ENCODE measurements at regions not wholly inside any gene's neighbourhood (a gene's known extent, or its start where the extent isn't known, plus 50 kb on each side); places are given as distances from the start of the nearest gene placed in this dataset.
A peak's percentile ranks its signal among the peaks of the same experiment; 100 is the strongest.

GRCh38 chr10:28875549-28876081 lies 198.3 kb downstream of the BAMBI start:
- no peak overlapping the region for H3K27ac Mint-ChIP-seq
- H3K4me1 Mint-ChIP-seq = no peaks in the 10 kb centered on the region
- POLR2A ChIA-PET = no interaction called here
- DNase-seq = no peak
- CTCF ChIA-PET = interaction anchor here (0.6 kb wide), 1 partner anchor 319 kb away, joined by 3 read pairs; no protein-coding TSS in a partner anchor
- H3K36me3 Mint-ChIP-seq (ENCODE audit: low read depth) = no peaks in the 10 kb centered on the region
- no peak overlapping the region for H3K4me3 Mint-ChIP-seq
- peaks cover 16% of the 10 kb centered on the region for H3K27me3 Mint-ChIP-seq
- H3K9me3 Mint-ChIP-seq (ENCODE audit: low read depth) = no peaks in the 10 kb centered on the region
- no peak for ATAC-seq
- intact Hi-C loops (cut with DNase I, micrococcal nuclease) = no loop called here

- Mint-ChIP-seq H3K4me1 (no peaks in the 10 kb centered on the region), H3K27ac (no peak overlapping the region), H3K4me3 (no peak overlapping the region), H3K36me3 (ENCODE audit: low read depth) (no peaks in the 10 kb centered on the region), H3K9me3 (ENCODE audit: low read depth) (no peaks in the 10 kb centered on the region), H3K27me3 (peaks cover 18% of the 10 kb centered on the region)
- no peak for DNase-seq
- ChIA-PET POLR2A (no interaction called here), CTCF (no interaction called here)
- ATAC-seq = no peak
- intact Hi-C loops (cut with DNase I, micrococcal nuclease) = no loop called here
Measured at GRCh38 chr10:28878236-28878970, 201.1 kb downstream of the BAMBI start.

GRCh38 chr10:28879246-28879645 lies 201.9 kb downstream of the BAMBI start:
- POLR2A ChIA-PET = no interaction called here
- no peak overlapping the region for H3K4me3 Mint-ChIP-seq
- intact Hi-C loops (cut with DNase I, micrococcal nuclease) = no loop called here
- peaks cover 18% of the 10 kb centered on the region for H3K27me3 Mint-ChIP-seq
- CTCF ChIA-PET = no interaction called here
- H3K36me3 Mint-ChIP-seq (ENCODE audit: low read depth) = no peaks in the 10 kb centered on the region
- no peaks in the 10 kb centered on the region for H3K4me1 Mint-ChIP-seq
- no peaks in the 10 kb centered on the region for H3K9me3 Mint-ChIP-seq (ENCODE audit: low read depth)
- no peak for DNase-seq
- ATAC-seq = no peak
- no peak overlapping the region for H3K27ac Mint-ChIP-seq

- no peak overlapping the region for H3K4me3 Mint-ChIP-seq
- peaks cover 15% of the 10 kb centered on the region for H3K27me3 Mint-ChIP-seq
- ChIA-PET POLR2A (no interaction called here), CTCF (interaction anchor here (0.7 to 1.5 kb wide), 2 partner anchors 216 to 1093 kb away, joined by 4 read pairs; no protein-coding TSS in a partner anchor)
- no peaks in the 10 kb centered on the region for H3K4me1 Mint-ChIP-seq
- no peaks in the 10 kb centered on the region for H3K36me3 Mint-ChIP-seq (ENCODE audit: low read depth)
- H3K9me3 Mint-ChIP-seq (ENCODE audit: low read depth) = no peaks in the 10 kb centered on the region
- no peak overlapping the region for H3K27ac Mint-ChIP-seq
- ATAC-seq (no peak), DNase-seq (no peak)
- intact Hi-C loops (cut with DNase I, micrococcal nuclease) = no loop called here
Measured at GRCh38 chr10:28879875-28880682, 202.8 kb downstream of the BAMBI start.

- H3K27ac Mint-ChIP-seq = no peak overlapping the region
- no peak overlapping the region for H3K4me3 Mint-ChIP-seq
- ChIA-PET POLR2A (no interaction called here), CTCF (interaction anchor here (0.7 to 1.5 kb wide), 2 partner anchors 217 to 1092 kb away, joined by 4 read pairs; no protein-coding TSS in a partner anchor)
- ATAC-seq (no peak), DNase-seq (no peak)
- H3K27me3 Mint-ChIP-seq = peaks cover 15% of the 10 kb centered on the region
- H3K4me1 Mint-ChIP-seq = no peaks in the 10 kb centered on the region
- no peaks in the 10 kb centered on the region for H3K9me3 Mint-ChIP-seq (ENCODE audit: low read depth)
- H3K36me3 Mint-ChIP-seq (ENCODE audit: low read depth) = no peaks in the 10 kb centered on the region
- intact Hi-C loops (cut with DNase I, micrococcal nuclease) = no loop called here
Measured at GRCh38 chr10:28880683-28880950, 203.3 kb downstream of the BAMBI start.

GRCh38 chr10:28881171-28881882 lies 204.0 kb downstream of the BAMBI start:
- POLR2A ChIA-PET = no interaction called here
- intact Hi-C loops (cut with DNase I, micrococcal nuclease) = no loop called here
- Mint-ChIP-seq H3K36me3 (ENCODE audit: low read depth) (no peaks in the 10 kb centered on the region), H3K27me3 (peaks cover 12% of the 10 kb centered on the region), H3K4me1 (no peaks in the 10 kb centered on the region), H3K4me3 (no peak overlapping the region), H3K9me3 (ENCODE audit: low read depth) (no peaks in the 10 kb centered on the region), H3K27ac (no peak overlapping the region)
- ATAC-seq (no peak), DNase-seq (no peak)
- CTCF ChIA-PET = interaction anchor here (1.5 kb wide), 1 partner anchor 217 kb away, joined by 4 read pairs; no protein-coding TSS in a partner anchor

GRCh38 chr10:28883741-28884423 lies 206.6 kb downstream of the BAMBI start:
- CTCF ChIA-PET = no interaction called here
- intact Hi-C loops (cut with DNase I, micrococcal nuclease) = no loop called here

GRCh38 chr10:28890121-28890950 lies 213.0 kb downstream of the BAMBI start:
- no peak for DNase-seq
- Mint-ChIP-seq H3K27ac (no peak overlapping the region), H3K36me3 (ENCODE audit: low read depth) (no peaks in the 10 kb centered on the region), H3K4me1 (no peaks in the 10 kb centered on the region), H3K27me3 (no peaks in the 10 kb centered on the region), H3K4me3 (no peak overlapping the region), H3K9me3 (ENCODE audit: low read depth) (no peaks in the 10 kb centered on the region)
- ChIA-PET POLR2A (no interaction called here), CTCF (interaction anchor here (0.6 kb wide), 1 partner anchor 9 kb away, joined by 4 read pairs; no protein-coding TSS in a partner anchor)
- ATAC-seq = peak; percentile 41
- intact Hi-C loops (cut with DNase I, micrococcal nuclease) = no loop called here

More at GRCh38 chr10:28883741-28884423, 206.6 kb downstream of the BAMBI start:
- no peak overlapping the region for H3K27ac Mint-ChIP-seq
- ATAC-seq (no peak), DNase-seq (no peak)
- POLR2A ChIA-PET = no interaction called here
- no peaks in the 10 kb centered on the region for H3K4me1 Mint-ChIP-seq
- H3K27me3 Mint-ChIP-seq = peaks cover 4% of the 10 kb centered on the region
- no peak overlapping the region for H3K4me3 Mint-ChIP-seq
- H3K9me3 Mint-ChIP-seq (ENCODE audit: low read depth) = no peaks in the 10 kb centered on the region
- no peaks in the 10 kb centered on the region for H3K36me3 Mint-ChIP-seq (ENCODE audit: low read depth)

GRCh38 chr10:28891058-28891713 lies 213.9 kb downstream of the BAMBI start:
- H3K36me3 Mint-ChIP-seq (ENCODE audit: low read depth) = no peaks in the 10 kb centered on the region
- no peaks in the 10 kb centered on the region for H3K9me3 Mint-ChIP-seq (ENCODE audit: low read depth)
- CTCF ChIA-PET = no interaction called here

GRCh38 chr10:28892818-28893547 lies 215.7 kb downstream of the BAMBI start:
- H3K27ac Mint-ChIP-seq = no peak overlapping the region
- no peak overlapping the region for H3K4me3 Mint-ChIP-seq
- intact Hi-C loops (cut with DNase I, micrococcal nuclease) = no loop called here
- no peaks in the 10 kb centered on the region for H3K9me3 Mint-ChIP-seq (ENCODE audit: low read depth)
- H3K4me1 Mint-ChIP-seq = no peaks in the 10 kb centered on the region
- DNase-seq (no peak), ATAC-seq (no peak)
- no peaks in the 10 kb centered on the region for H3K27me3 Mint-ChIP-seq
- ChIA-PET POLR2A (no interaction called here), CTCF (no interaction called here)
- H3K36me3 Mint-ChIP-seq (ENCODE audit: low read depth) = no peaks in the 10 kb centered on the region

More at GRCh38 chr10:28891058-28891713, 213.9 kb downstream of the BAMBI start:
- H3K4me1 Mint-ChIP-seq = no peaks in the 10 kb centered on the region
- ATAC-seq (no peak), DNase-seq (no peak)
- POLR2A ChIA-PET = no interaction called here
- no peak overlapping the region for H3K27ac Mint-ChIP-seq
- intact Hi-C loops (cut with DNase I, micrococcal nuclease) = no loop called here
- H3K4me3 Mint-ChIP-seq = no peak overlapping the region
- H3K27me3 Mint-ChIP-seq = no peaks in the 10 kb centered on the region
